MM.1S (cell line): ENCODE measurements at regions not wholly inside any gene's neighbourhood (a gene's known extent, or its start where the extent isn't known, plus 50 kb on each side); places are given as distances from the start of the nearest gene placed in this dataset.

Source experiments
- EZH2 ChIP-seq: fragments of 300-600 bp; sonication (generic); optimal IDR thresholded peaks from 2 replicates; pipeline ENCODE3; 2017; ENCODE audit warnings: low read depth, mild to moderate bottlenecking, antibody characterized with exemption, low read length, mixed read lengths
- TF ChIP-seq, protein P1 (sequence below): fragments of 300-600 bp; sonication (generic); IDR thresholded peaks from 2 replicates; pipeline ENCODE4 v1.5.1; 2016; ENCODE audit warnings: antibody characterized with exemption, low read length, mixed read lengths

DNA sequence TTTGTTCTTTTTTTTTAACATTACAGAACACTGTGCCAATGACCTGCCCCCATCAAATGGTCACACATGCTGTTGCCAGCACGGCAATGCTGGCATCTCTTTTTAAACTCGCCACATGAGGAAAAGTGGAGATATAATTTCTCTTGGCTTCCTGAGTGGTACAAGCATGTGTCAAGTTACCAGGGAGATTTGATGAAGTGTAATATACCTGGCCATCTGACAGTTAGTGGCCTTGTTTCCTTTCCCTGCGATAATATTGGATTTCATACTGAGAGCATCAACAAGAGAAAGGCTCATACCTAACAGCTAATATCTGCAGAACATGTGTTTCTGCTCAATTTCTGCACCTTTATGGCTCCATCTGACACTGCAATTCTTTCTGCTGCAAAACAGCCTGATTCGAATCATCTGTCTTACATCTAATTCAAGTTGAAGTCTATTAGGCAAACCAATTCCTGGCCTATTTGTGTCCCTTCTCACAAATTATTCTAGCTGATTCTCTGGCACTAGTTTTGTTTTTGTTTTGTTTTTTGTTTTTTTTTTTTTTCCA is 519.5 kb downstream of the PREX1 start:
- no peak for TF ChIP-seq EZH2
- TF ChIP-seq, protein P1, sequence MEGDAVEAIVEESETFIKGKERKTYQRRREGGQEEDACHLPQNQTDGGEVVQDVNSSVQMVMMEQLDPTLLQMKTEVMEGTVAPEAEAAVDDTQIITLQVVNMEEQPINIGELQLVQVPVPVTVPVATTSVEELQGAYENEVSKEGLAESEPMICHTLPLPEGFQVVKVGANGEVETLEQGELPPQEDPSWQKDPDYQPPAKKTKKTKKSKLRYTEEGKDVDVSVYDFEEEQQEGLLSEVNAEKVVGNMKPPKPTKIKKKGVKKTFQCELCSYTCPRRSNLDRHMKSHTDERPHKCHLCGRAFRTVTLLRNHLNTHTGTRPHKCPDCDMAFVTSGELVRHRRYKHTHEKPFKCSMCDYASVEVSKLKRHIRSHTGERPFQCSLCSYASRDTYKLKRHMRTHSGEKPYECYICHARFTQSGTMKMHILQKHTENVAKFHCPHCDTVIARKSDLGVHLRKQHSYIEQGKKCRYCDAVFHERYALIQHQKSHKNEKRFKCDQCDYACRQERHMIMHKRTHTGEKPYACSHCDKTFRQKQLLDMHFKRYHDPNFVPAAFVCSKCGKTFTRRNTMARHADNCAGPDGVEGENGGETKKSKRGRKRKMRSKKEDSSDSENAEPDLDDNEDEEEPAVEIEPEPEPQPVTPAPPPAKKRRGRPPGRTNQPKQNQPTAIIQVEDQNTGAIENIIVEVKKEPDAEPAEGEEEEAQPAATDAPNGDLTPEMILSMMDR = no peak
